GM12872 (cell line): ENCODE measurements at regions not wholly inside any gene's neighbourhood (a gene's known extent, or its start where the extent isn't known, plus 50 kb on each side); places are given as distances from the start of the nearest gene placed in this dataset.

Experiments
- CTCF ChIP-seq: IDR thresholded peaks from 3 replicates; pipeline ENCODE4 v1.5.1; 2011; ENCODE audit warnings: low read depth, mild to moderate bottlenecking, low read length, moderate library complexity; ENCODE audit not compliant: insufficient read depth

GRCh38 chr10:53003094-53003493 lies 230.5 kb upstream of the MBL2 start:
- TF ChIP-seq CTCF, result no peak

GRCh38 chr10:52999681-53000080 lies 227.1 kb upstream of the MBL2 start:
- no peak for TF ChIP-seq CTCF

DNA sequence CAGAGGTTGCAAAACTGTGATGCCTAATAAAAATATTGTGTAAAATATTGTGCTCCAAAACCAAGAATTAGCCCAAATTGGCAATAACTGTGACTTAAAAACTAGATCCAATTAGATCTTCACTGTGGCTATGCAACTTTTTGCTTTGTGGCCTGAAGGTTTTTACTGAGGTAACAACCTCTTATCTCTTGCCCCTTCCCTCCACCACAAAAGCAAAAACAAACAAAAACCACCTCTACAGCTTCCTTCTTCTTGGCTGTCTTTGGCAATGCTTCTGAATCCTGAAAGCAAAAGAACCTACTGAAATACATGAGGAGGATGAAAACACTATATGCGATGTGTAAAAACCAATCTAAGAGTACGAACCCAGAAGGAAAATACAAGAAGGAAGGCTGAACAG lies 226.7 kb upstream of the MBL2 start:
- no peak for TF ChIP-seq CTCF

DNA sequence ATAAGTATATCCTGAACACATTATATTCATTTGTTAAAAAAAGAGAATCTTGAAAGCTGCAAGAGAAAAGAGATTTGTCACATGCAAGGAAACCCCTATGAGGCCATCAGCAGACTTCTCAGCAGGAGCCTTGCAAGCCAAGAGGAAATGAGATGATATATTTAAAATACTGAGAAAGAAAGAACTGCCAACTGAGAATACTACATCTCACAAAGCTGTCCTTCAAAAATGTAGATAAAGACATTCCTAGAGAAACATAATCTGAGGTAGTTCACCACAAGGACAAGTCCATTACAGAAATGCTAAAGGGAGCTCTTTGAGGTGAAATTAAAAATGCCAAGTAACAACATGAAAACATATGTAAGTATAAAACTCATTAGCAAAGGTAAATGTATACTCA lies 224.4 kb upstream of the MBL2 start:
- no peak for TF ChIP-seq CTCF

DNA sequence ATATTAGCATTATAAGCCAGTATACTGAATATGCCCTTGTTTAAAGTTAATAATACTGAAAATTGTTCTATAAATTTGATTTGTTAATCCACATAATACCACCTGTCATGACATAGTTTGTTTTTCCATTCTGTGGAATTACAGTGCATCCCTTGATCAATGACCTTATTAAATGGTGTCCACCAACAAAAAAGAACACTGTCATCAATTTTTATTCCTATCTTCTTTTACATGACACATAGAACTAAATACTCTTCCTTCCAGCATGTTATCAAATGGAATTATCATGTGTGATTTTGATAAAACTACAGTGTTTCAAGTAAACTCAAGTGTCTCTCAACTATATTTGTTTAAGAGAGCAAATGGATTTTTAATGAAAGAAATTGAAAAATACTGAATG lies 221.8 kb upstream of the MBL2 start:
- no peak for TF ChIP-seq CTCF

- no peak for TF ChIP-seq CTCF
Measured at GRCh38 chr10:52993109-52993508, 220.5 kb upstream of the MBL2 start.

- no peak for TF ChIP-seq CTCF
Measured at GRCh38 chr10:52992567-52992966, 220.0 kb upstream of the MBL2 start.

- TF ChIP-seq CTCF, result no peak
Measured at GRCh38 chr10:52988923-52989322, 216.3 kb upstream of the MBL2 start.
